ENCODE measurements at regions not wholly inside any gene's neighbourhood (a gene's known extent, or its start where the extent isn't known, plus 50 kb on each side); places are given as distances from the start of the nearest gene placed in this dataset.

DNA sequence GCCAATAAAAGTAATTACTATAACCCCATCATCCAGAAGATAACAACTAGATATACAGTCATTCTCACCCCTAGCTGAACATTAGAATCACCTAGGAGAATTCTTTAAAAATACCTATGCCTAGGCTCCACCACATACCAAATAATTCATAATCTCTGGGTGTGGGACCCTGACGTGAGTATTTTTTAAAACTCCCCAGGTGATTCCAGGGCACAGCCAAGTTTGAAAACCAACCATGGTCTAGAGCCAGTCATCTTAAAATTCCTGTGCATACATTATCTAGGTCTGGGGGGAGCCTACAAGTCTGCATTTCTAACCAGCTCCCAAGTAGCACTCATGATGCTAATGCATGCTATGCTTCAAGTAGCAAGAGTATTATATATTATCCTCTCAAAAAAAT lies 281.0 kb upstream of the MTNR1B start:
- H3K9me3 Mint-ChIP-seq (ENCODE audit: unreplicated experiment): no peaks in the 10 kb centered on the region

DNA sequence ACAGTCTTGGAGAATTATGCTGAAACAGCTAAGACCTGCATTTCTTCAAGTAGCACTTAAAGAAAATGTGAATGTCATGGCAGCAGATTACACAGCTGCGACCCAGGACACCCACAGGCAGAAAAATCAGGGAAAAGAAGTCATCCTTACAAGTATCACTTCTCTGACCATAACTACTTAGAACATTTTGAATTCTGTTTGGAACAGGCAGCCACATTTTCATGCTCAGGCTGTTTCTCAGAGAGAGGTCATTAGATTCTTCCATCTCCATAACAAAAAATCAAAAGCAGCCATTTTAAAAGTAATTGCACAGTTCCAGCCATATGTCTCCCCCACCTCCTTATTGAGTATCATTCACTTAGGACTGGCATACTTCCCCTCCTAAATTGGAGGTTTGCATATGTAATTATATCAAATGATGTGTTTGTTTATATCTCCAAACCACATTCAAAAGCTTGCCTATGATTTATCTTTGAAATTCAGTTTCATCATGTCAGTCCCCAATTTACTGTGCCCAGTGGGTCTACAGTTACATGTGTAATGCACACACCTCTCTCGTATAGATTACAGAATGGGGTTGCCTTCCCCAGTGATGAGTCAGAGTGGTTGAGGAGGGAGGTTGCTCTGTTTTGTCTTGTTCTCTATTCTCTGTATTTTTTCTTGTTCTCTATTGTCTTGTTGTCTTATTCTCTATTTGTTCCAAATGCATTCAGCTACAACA lies 276.5 kb upstream of the MTNR1B start:
- TF ChIP-seq, protein P1, sequence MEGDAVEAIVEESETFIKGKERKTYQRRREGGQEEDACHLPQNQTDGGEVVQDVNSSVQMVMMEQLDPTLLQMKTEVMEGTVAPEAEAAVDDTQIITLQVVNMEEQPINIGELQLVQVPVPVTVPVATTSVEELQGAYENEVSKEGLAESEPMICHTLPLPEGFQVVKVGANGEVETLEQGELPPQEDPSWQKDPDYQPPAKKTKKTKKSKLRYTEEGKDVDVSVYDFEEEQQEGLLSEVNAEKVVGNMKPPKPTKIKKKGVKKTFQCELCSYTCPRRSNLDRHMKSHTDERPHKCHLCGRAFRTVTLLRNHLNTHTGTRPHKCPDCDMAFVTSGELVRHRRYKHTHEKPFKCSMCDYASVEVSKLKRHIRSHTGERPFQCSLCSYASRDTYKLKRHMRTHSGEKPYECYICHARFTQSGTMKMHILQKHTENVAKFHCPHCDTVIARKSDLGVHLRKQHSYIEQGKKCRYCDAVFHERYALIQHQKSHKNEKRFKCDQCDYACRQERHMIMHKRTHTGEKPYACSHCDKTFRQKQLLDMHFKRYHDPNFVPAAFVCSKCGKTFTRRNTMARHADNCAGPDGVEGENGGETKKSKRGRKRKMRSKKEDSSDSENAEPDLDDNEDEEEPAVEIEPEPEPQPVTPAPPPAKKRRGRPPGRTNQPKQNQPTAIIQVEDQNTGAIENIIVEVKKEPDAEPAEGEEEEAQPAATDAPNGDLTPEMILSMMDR (IDR thresholded peaks at IDR 0.05; ENCODE audit: unreplicated experiment): no peak
- no peaks in the 10 kb centered on the region for H3K27me3 Mint-ChIP-seq (ENCODE audit: insufficient read depth, unreplicated experiment)
- DNase-seq (ENCODE audit: unreplicated experiment): peak; percentile 17
- no peak overlapping the region for H3K4me3 Mint-ChIP-seq (ENCODE audit: unreplicated experiment)
- peaks cover 5% of the 10 kb centered on the region for H3K4me1 Mint-ChIP-seq (ENCODE audit: insufficient read depth, unreplicated experiment)
- H3K27ac Mint-ChIP-seq (ENCODE audit: low read depth, unreplicated experiment): no peak overlapping the region
- no peaks in the 10 kb centered on the region for H3K9me3 Mint-ChIP-seq (ENCODE audit: unreplicated experiment)
- POLR2A ChIA-PET: no interaction called here
- H3K36me3 Mint-ChIP-seq (ENCODE audit: insufficient read depth, unreplicated experiment): no peaks in the 10 kb centered on the region
- CTCF ChIA-PET: interaction anchor here (1.2 kb wide), 1 partner anchor 15 kb away, joined by 3 read pairs; no protein-coding TSS in a partner anchor
- intact Hi-C loops (cut with micrococcal nuclease): no loop called here
- no TSS peak for BruUV-seq (replicated peaks)

More for the DNA sequence above, 281.0 kb upstream of the MTNR1B start:
- H3K27ac Mint-ChIP-seq (ENCODE audit: low read depth, unreplicated experiment): no peak overlapping the region
- intact Hi-C loops (cut with micrococcal nuclease): no loop called here
- BruUV-seq (replicated peaks): no TSS peak
- ChIA-PET POLR2A (interaction anchor here (0.6 kb wide), 1 partner anchor 166 kb away, joined by 3 read pairs; no protein-coding TSS in a partner anchor), CTCF (interaction anchor here (0.5 to 0.6 kb wide), 2 partner anchors 111 to 201 kb away, joined by 3 read pairs; no protein-coding TSS in a partner anchor)
- no peak overlapping the region for H3K4me3 Mint-ChIP-seq (ENCODE audit: unreplicated experiment)
- TF ChIP-seq, protein P1 (IDR thresholded peaks at IDR 0.05; ENCODE audit: unreplicated experiment): no peak
- peaks cover 4% of the 10 kb centered on the region for H3K4me1 Mint-ChIP-seq (ENCODE audit: insufficient read depth, unreplicated experiment)
- H3K36me3 Mint-ChIP-seq (ENCODE audit: insufficient read depth, unreplicated experiment): no peaks in the 10 kb centered on the region
- DNase-seq (ENCODE audit: unreplicated experiment): no peak
- H3K27me3 Mint-ChIP-seq (ENCODE audit: insufficient read depth, unreplicated experiment): no peaks in the 10 kb centered on the region

DNA sequence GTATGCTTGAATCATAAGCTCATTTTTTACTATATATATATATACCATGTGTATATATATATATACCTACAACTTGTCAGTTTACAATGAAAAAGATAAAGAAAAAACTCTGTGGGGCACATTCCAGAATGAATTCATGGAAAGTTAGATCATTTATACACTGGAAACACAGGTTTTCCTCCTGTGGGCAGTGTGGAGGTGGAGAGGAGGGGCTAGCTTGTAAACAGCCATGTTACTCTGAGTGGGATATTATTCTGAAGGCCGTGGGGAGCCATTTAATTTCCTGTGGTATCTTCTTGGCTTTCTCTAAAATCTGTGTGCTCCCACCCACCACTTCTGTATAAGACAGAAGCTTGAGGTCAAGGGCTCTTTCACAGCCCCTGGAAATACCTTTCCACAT lies 273.4 kb upstream of the MTNR1B start:
- intact Hi-C loops (cut with micrococcal nuclease): no loop called here
- Mint-ChIP-seq H3K36me3 (ENCODE audit: insufficient read depth, unreplicated experiment) (no peaks in the 10 kb centered on the region), H3K27me3 (ENCODE audit: insufficient read depth, unreplicated experiment) (no peaks in the 10 kb centered on the region), H3K4me3 (ENCODE audit: unreplicated experiment) (no peak overlapping the region), H3K27ac (ENCODE audit: low read depth, unreplicated experiment) (no peak overlapping the region), H3K9me3 (ENCODE audit: unreplicated experiment) (no peaks in the 10 kb centered on the region), H3K4me1 (ENCODE audit: insufficient read depth, unreplicated experiment) (peaks cover 5% of the 10 kb centered on the region)
- CTCF ChIA-PET: interaction anchor here (0.9 to 1.0 kb wide), 2 partner anchors 12 to 13 kb away, joined by 3 to 4 read pairs; no protein-coding TSS in a partner anchor
- TF ChIP-seq, protein P1 (IDR thresholded peaks at IDR 0.05; ENCODE audit: unreplicated experiment): no peak
- no TSS peak for BruUV-seq (replicated peaks)
- no peak for DNase-seq (ENCODE audit: unreplicated experiment)
- POLR2A ChIA-PET: interaction anchor here (0.6 kb wide), 1 partner anchor 13 kb away, joined by 3 read pairs; no protein-coding TSS in a partner anchor

DNA sequence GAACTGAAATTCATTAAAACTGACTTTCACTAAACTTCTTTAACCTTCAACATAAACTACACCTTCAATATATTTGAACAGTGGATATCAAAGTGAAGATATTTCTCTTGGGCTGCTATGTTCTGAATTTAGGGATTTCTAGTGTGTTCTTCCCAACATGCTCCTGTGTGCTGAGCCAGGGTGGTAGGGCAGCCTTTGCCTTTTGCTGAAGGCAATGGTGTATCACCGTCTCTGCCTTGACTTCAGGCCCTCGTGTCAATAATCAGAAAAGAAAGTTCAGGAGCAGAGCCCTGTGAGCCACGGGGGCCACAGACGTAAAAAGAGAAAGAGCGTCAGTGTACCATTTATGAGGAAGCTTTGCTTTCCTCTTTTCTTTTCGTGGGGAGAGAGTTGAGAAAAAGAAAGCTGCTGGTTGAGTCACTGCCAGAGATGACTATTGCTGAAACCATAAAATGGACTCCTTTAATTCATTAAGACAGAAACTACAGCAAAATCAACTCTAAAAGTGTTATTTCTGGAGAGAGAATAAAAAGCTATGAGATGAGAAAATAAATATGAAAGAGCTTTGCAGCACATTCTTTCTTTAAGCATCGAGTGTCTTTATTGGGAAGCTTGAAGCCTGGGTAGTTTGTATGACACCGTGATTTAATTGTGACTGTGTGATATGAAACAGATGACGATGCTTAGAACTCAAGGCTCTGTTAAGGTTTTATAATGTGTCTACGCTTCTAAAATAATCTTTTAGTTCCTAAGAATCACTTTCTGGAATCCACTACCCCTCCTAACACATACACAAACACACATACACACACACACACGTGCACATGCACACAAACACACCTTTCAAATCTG lies 271.8 kb upstream of the MTNR1B start:
- ChIA-PET CTCF (interaction anchor here (0.5 to 0.7 kb wide), 2 partner anchors 17 to 105 kb away, joined by 3 to 5 read pairs; no protein-coding TSS in a partner anchor), POLR2A (interaction anchor here (0.7 kb wide), 1 partner anchor 10 kb away, joined by 3 read pairs; no protein-coding TSS in a partner anchor)
- DNase-seq (ENCODE audit: unreplicated experiment): no peak
- H3K9me3 Mint-ChIP-seq (ENCODE audit: unreplicated experiment): no peaks in the 10 kb centered on the region
- TF ChIP-seq, protein P1 (IDR thresholded peaks at IDR 0.05; ENCODE audit: unreplicated experiment): no peak
- intact Hi-C loops (cut with micrococcal nuclease): no loop called here
- H3K27ac Mint-ChIP-seq (ENCODE audit: low read depth, unreplicated experiment): no peak overlapping the region
- H3K36me3 Mint-ChIP-seq (ENCODE audit: insufficient read depth, unreplicated experiment): no peaks in the 10 kb centered on the region
- H3K4me1 Mint-ChIP-seq (ENCODE audit: insufficient read depth, unreplicated experiment): peaks cover 5% of the 10 kb centered on the region
- no peak overlapping the region for H3K4me3 Mint-ChIP-seq (ENCODE audit: unreplicated experiment)
- H3K27me3 Mint-ChIP-seq (ENCODE audit: insufficient read depth, unreplicated experiment): no peaks in the 10 kb centered on the region
- BruUV-seq (replicated peaks): no TSS peak
